Stimulated activated CD4-positive, alpha-beta T cell treated with anti-CD3 and anti-CD28 coated beads, Interleukin-15, amount 100 ng/mL, for 48 hours (primary cell): ENCODE measurements at regions not wholly inside any gene's neighbourhood (a gene's known extent, or its start where the extent isn't known, plus 50 kb on each side); places are given as distances from the start of the nearest gene placed in this dataset.
A peak's percentile ranks its signal among the peaks of the same experiment; 100 is the strongest.
"Not testable (repeated sequence)": the region's sequence is repeated elsewhere in the genome, so short reads cannot be mapped to it uniquely, and the experiment has no call there.

Experiments
- DNase-seq, 2 donors: peaks; one replicate each; pipeline ENCODE4 v3.0.0-alpha.2; 2020; ENCODE audit warnings: low read depth in 2 of 2

DNA sequence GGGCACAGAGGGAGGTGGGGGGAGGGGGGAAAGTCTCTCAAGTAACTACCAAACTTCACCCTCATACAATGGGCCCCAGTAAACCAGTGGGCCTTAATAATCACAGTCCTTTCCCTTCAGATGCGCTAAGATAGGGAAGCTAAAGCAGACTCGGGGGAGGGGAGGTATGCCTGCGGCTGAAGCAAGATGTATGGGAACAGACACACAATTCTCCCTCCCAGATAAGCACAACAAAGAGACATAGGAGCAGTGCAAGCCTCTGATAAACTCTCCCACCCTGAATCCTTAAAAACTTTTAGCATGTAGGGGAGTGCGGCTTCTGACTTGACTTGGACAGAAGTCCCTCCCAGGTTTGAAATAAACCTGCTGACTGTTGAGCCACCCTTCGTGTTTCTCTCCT lies 54.7 kb downstream of the PROP1 start:
- DNase-seq = not testable (repeated sequence)

DNA sequence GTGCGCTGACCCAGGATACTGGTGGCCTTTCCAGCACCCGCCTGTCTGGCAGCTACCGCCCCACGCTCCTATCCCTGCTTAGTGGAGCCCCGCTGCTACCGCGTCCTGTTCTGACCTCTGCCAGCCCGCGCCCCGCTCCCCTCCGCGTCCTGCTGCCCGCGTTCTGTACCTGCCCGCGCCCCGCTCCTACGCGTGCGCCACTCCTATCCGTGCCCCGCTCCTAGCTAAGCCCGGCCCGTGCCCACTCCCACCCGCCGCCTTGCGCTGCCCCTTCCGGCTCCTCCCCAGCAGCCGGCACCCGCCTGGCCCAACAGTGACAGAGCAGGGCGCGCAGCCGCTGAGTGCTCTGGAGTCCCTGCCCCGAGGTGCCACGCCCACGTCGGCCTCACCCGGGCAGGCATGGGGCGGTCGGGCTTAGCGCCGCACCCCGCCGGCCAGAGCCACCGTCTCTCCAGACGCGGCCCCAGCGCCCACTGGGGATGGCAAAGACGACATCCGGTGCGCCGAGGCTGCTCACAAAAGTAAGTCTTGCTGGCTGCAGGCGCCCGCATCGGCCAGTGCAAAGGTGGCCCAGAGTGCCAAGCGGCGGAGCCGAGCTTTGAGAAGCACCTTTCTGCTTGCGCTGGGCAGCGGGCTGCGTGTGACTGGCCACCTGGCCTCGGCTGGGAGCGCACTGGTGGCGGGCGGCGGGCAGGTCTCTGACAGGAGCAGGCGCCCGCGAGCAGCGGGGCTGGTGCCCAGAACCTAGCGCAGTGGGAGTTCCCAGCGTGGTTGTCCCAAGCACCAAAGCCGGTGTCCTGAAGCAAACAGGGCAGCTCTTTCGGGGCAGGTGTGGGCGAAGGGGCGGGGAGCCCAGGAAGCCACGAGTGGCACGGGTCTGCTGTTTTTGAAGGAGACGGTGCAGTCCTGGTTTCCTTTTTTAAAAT lies 56.5 kb downstream of the PROP1 start:
- not testable (repeated sequence) for DNase-seq

DNA sequence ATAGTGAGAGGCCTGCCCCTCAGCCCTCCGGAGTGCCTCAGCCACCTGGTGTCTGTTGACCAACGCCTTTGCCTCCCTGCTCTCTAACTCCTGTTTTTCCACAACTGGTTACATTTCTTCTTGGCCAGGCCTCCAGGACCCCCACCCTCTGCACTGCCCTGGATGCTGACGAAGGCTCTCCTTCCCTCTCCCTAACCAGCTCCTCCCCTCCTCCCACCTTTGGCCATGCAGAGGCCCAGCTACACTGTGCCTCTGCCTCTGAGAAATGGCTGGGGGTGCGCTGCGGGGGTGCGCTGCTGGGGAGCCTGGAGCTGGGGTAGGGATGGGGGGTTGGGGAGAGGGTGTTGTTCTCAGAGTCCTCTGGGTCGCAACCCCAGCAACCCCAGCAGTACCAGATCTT lies 57.3 kb downstream of the PROP1 start:
- not testable (repeated sequence) for DNase-seq

DNA sequence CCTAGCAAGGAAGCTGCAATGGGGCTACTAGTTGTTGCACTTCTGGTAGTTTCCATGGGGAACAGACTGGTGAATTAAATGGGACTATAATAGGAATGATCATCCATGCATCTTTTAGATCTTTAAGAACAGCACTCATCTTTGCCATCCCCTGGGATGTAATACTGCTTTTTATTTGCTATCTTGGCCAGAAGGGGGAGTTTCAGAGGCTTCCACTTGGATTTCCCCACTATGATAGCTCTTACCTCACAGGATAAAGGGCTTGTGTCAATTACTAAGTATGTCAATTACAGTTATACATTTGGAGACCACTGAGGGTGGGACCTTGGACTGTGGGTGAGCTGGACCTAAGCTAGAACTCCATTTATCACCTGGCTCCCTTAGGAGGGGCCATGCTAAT lies 61.8 kb downstream of the PROP1 start:
- DNase-seq = not testable (repeated sequence)

DNA sequence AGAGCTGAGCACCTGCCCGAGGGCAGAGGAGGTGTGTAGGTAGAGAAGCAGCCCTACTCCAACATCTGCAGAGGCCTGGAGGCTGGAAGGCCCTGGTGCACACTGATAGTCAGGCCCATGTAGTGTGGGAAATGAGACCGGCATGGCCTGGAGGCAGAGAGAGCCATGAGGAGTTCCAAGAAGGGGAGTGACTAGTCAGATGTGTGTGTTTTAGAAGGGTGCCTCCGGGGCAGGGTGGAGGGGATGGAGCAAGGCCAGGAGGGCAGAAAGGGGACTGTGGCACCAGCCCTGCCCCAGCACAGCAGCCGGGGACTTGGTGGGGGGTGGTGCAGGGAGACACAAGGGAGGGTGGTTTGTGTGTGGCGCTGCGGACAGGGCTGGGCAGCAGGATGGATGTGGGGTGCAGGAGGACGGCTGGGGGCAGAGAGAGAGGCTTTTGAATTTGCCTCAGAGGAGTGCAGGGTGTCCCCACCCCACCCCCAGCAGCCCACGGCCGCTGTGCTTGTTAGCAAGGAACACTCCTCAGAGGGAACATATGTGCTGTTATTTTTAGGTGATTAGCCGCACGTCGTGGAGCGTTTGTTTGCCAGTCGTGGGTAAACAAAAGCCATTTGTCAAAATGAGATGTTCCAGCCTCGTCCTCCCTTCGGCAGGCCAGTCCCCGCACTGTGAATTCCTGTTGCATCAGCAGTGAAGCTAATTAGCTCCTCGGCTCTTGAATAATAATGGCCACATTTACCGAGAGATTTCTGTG lies 65.6 kb downstream of the PROP1 start:
- DNase-seq = not testable (repeated sequence)

DNA sequence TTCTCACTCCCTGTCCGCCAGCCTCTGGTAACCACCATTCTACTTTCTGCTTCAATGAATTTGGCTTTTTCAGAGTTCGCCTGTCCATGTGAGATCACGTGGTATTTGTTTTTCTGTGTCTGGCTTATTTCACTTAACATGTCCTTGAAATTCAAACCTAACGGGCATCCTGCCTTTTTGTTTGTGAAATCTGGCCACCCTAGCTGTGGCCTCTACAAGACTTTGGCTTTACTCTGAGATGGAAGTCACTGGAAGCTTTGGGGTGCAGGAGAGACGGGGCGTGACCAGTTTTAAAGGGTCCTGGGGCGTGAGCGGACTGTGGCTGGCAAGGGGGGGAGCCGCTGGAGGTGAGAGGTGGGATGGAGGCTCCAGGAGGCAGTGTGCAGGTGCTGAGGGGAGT lies 66.4 kb downstream of the PROP1 start:
- DNase-seq = not testable (repeated sequence)

DNA sequence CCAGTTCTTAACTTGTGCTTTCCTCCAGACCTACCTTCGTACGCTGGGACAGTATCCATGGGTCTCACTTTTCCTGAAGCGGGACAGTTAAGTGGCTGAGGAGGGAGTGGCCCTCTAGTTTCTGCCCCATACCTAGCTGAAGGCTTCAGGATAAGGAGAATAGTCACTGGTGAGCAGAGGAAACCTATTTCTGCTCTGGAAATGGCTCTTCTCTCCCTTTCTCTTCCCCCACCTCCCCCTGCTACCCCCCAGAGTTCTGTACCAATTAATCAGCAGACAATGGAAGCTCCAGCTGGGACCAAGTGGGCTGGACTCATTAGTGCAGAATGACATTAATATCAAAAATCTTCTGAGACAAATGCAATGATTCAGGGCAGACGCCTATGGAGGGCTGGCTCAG lies 68.5 kb downstream of the PROP1 start:
- DNase-seq = not testable (repeated sequence)

DNA sequence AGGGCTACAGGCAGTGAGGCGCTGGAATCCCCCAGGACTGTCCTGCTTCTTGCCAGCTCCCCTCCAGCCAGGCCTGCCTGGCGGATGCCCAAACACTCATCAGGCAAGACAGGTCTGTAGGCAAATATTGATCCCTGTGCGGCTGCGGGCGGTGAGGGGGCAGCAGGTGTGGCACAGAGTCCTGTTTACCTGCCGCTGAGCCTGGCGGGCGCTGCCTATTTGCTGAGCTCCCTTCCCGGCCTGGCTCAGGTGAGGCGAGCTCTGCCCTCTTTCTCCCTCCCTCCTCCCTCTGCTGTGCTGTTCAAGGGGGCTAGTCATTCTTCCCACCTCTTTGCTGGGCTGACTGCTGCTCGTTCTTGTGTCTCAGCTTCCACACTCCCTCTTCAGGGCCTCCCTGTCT lies 71.5 kb downstream of the PROP1 start:
- not testable (repeated sequence) for DNase-seq

DNA sequence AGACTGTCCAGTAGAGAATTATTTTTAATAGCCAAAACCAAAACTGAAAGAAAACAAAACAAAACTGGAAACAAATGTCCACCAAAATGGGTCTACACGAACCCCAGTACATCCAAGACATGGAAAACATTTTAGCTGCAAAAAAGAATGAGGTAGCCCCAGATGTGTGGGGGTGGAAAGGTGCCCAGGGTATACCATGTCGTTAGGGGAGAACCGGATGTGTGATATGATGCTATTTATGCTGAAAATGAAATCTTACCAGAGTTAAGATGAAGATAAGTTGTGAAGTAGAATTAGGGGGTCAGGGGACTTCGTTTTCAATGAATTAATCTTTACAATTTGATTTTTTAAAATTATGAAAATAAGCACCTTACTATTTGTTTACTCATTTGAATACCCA lies 72.2 kb downstream of the PROP1 start:
- not testable (repeated sequence) for DNase-seq

DNA sequence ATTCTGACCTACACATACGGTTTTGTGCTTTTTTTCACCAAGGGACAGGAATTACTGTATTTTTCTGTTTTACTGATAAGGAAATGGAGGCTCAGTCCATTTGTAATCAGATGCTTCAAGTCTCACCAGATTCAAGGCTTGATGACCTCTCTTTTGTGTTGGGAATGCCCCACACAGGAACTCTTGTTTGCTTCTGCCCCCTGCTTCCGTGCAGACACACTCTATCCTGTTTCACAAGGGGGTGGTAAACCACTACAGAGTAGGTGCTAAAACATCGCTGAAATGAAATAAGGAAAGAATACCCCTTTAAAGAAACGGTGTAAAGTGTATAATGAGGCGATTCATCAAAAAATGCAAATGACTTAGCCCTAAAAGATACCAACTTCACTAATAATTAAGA lies 72.9 kb downstream of the PROP1 start:
- not testable (repeated sequence) for DNase-seq

DNA sequence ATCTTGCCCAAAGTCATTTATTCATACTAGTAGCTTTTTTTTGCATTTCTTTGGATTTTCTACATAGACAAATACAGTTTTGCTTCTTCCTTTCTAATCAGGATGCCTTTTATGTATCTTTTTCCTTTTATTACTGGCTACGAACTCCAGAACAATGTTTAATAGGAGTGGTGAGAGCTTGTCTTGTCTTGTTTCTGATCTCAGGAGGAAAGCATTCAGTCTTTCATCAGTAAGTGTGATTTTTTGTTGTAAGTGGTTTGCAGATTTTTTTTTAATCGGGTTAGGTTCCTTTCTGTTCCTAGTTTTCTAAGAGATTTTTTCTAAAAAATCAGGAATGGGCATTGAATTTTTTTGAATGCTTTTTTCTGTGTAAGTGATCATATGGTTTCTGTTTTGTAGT lies 86.8 kb downstream of the PROP1 start:
- DNase-seq = not testable (repeated sequence)

DNA sequence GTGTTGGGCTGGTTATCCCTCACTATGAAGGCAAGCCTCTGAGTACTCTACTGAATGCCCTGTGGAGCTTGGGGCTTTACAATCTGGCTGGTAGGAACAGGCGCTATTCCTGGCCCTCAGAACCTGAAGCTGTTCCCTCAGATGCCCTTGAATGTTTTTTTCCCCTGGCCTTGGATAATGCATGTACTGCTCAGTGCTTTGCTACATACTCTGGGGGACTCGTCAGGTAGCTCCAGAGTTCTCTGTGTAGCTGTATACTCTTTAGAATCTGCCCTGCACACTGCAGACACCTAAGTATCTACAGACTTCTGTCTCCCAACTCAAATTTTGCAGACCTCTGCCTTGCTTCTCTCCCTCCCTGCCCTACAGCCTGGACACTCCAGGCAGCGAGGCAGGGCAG lies 93.2 kb downstream of the PROP1 start:
- not testable (repeated sequence) for DNase-seq

DNA sequence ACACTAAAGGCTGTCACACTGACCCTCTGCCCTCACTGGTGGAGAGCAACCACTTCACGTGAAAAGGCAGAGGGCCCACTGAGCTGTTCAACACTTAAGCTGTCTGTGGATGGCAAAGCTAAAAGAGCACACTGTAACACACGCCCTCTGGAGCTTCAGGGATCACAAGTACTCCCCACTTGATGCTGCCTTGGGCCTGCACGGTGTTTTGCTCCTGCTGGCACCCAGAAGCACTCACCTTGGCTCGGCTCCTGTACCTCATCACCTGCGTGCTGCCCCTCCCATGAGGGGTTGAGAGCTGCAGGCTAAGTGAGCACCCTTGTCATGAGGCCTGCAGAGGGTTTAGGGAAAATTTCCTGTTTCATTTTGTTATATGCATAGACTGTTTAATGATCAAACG lies 96.0 kb downstream of the PROP1 start:
- DNase-seq = not testable (repeated sequence)

DNA sequence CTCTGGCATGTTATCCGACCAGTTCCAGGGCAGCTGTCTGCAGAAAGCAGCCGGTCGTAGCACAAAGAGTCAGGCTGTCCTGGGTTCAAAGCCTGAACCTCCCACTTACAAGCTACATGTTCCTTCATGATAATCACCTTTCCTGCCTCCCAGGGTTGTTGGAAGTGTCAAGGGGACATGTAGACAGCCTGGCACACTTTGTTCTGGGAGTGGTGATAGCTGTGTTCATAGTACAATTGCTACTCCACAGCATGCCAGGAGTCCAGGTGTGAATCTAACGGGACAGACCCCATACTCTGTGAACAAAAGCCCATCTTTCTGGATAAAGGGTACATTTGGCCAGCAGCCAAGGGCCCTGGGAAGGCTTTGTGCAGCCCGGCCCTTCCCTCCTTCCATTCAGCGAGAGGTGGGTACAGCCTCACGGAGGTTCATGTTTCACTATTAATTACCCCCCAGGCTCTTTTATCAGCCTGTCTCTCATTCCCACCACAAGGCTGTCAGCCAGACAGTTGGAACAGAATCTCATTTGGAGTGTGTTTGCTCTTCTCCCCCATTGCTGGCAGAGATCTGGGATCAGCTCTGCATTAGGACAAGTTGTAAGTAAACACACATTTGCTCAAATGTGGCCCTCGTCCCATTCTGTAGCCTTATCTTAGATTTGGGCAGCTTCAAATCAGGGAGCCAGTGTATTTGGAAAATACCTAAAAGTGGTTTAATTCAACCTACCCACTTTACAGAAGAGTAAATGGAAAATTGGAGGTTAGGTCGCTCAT lies 101.2 kb downstream of the PROP1 start:
- not testable (repeated sequence) for DNase-seq

DNA sequence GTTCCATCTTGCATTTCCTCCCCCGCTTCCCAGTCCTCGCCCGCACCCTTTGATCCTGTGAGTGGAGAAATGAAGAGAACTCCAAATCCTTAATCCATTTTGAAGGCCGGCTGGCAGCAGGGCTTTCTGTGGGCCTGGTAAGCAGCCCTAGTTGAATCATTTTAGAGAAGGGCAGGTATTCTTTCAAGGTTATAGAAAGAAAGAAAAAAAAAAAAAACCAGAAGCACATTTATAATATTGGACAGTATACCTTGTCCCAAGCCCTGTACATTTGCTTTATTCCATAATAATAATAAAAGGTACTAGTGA lies 103.7 kb downstream of the PROP1 start:
- not testable (repeated sequence) for DNase-seq

DNA sequence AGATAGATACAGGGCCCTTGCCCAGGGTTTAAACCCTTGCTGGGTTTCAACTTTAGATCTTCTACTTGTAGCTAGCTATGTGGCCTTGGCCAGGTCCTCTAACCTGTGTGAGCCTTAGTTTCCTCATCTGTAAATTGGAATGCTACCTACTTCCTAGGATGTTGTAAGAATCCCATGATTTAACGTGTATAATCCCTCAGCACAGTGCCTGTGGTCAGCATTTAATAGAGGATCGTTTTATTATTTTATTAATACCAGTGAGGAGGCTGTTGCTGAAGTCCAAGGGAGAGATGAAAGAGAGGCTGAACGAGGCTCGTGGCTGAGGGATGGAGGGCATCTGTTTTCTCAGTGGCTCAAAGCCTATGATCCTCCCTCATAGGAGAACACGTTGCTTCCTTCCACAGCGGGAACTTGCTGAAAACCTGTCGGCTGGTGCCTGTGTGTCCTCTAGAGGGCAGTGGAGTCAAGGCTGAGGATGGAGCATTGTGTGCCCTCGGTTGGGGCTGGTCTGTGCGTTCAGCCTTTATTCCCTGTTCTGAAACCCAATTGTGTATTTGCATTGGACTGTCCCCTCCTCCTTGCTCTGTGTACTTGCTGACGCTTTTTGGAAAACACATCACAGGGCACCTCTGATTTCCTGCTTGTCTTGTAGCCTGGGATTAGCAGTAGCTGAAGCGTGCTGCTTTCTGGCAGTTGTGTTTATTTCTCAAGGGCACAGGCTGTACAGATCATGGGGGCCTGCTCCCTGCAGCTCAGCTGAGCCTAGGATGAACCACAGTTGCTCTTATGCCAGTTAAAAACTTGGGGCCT lies 104.3 kb downstream of the PROP1 start:
- peak; percentile 10 to 13 for DNase-seq

DNA sequence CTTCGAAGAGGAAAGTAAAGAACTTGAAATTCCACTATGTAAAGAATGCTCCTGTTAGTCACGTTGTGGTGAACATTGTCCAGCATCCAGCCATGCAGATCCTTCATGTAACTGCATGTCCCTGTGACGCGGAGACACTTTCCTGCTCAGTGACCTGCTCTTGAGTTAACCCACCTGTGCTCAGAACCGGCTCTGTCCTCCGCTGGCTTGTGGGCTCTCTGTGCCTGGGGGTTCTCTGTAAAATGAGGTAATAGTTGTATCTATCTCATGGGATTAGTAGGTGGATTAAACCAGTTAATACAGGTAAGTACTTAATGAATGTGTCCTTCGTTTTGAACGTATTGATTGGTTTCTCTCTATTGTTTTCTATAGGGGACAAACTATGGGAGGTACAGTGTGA lies 100.6 kb upstream of the FAM153A start:
- not testable (repeated sequence) for DNase-seq

DNA sequence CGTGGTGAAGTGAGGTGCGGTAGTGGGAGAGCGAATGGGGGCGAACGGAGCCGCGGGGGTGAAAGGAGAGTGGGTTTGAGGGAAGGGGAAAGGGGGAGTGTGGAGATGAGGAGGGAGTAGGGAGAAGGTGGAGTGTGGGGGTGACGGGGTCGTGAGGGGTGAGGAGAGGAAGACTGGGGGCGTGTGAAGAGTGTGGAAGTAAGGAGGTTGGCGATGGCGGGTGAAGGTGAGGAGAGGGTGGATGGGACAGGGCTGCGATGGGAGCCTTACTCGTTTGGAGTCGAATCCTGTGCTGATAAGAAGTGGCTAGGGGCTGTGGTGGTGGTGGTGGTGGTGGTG lies 93.2 kb upstream of the FAM153A start:
- DNase-seq = peak in 1 of 2 donors; percentile 1

DNA sequence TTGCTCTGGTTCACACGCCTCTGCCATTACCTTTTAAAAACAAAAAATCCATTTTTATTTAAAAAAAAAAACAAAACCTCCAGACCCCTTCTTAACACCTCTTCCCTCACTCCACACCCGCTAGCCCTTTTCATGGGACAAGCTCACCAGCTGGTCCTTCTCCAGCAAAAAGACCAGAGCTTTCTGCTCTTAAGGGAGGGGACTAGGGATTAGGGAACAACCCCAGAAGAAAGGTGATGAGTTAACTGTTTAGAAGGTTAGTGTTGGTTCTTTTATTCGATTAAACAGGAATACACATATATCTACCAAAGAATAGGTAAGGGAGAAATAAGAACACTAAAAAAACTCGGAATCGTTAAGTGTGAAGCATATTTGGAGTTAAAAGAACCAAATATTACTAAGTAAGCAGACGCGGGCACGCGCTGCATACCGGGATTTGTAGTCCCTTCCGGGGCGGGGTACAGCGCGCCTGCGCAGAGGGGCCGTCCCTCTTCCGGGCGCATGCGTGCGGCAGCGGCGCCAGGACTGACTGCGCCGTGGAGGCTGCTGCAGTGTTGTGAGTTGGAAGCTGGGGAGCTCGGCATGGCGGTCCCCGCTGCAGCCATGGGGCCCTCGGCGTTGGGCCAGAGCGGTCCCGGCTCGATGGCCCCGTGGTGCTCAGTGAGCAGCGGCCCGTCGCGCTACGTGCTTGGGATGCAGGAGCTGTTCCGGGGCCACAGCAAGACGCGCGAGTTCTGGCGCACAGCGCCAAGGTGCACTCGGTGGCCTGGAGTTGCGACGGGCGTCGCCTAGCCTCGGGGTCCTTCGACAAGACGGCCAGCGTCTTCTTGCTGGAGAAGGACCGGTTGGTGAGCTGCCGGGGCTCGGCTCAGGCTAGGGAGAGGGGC lies 92.6 kb upstream of the FAM153A start:
- DNase-seq = not testable (repeated sequence)

DNA sequence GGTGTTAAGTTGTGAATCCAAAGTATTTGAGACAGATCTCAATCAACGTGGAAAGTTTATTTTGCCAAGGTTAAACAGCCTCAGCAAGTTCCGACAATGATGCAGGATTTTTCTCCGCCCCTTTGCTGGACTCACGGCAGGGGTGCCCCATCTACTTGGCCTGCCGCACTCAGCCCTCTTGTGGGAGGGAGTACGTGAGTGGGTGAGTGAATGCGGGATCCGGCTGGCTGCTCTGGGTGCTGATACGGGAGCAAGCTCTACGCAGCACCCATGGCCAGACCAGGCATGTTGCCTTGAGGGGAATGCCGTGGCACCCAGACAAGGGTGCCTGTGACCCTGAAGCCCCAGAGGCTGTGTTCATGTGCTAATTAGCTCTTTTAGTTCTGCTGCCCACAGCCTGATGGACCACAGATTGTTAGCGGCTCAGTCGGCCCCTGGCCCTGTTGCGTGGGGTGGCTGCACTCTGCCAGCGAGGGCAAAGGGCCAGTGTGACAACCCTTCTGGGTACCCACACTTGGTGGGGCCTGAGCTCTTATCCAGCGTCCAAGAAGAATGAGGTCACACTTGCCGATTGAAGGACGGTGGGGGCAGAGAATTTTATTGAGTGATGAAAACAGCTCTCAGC lies 81.2 kb upstream of the FAM153A start:
- DNase-seq = not testable (repeated sequence)
